GM12892 (cell line): ENCODE measurements at regions not wholly inside any gene's neighbourhood (a gene's known extent, or its start where the extent isn't known, plus 50 kb on each side); places are given as distances from the start of the nearest gene placed in this dataset.

Source experiments
- POLR2A ChIP-seq: IDR thresholded peaks from 2 replicates; pipeline ENCODE4 v1.6.1; 2011; ENCODE audit warnings: low read depth, low read length, control low read depth
- POLR2AphosphoS5 ChIP-seq: IDR thresholded peaks from 2 replicates; pipeline ENCODE4 v1.6.1; 2011; ENCODE audit warnings: low read depth, low read length, control low read depth
- TAF1 ChIP-seq: IDR thresholded peaks from 2 replicates; pipeline ENCODE4 v1.6.1; 2011; ENCODE audit warnings: low read depth, mild to moderate bottlenecking, control low read depth, low read length, borderline replicate concordance

DNA sequence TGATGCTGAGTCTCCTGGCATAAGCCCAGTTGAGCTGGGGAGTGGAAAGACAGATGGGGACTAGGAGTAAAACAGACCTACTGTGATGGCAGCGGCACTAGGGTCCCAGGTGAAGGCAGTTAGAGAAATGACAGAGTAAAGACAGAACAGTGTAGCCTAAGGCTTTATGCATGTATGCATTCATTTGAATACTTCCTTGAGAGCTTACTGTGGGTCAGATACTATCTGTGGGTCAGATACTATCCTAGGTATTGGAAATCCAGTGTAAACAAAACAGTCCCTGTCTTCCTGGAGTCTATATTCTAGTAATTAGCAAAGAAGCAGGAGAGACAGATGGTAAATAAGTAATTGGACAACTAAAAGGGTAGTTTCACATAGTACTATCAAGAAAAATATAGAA lies 73.7 kb upstream of the LRCH1 start:
- TF ChIP-seq POLR2AphosphoS5 (no peak), POLR2A (no peak), TAF1 (no peak)
